ENCODE measurements at regions not wholly inside any gene's neighbourhood (a gene's known extent, or its start where the extent isn't known, plus 50 kb on each side); places are given as distances from the start of the nearest gene placed in this dataset.

GRCh38 chr1:192713921-192714320 lies 78.0 kb downstream of the RGS13 start:
- no peak overlapping the region for H3K4me3 ChIP-seq
- no peaks in the 10 kb centered on the region for H3K4me1 ChIP-seq
- peak; percentile 41 for ATAC-seq
- H3K9me3 ChIP-seq, result peaks cover 0 to 4% of the 10 kb centered on the region in 2 donors
- H3K27me3 ChIP-seq, result no peaks in the 10 kb centered on the region
- no peak overlapping the region for H3K27ac ChIP-seq
- intact Hi-C loops (cut with DNase I), result no loop called here
- no peak for DNase-seq
- no peaks in the 10 kb centered on the region for H3K36me3 ChIP-seq
- no peak for TF ChIP-seq CTCF (IDR thresholded peaks at IDR 0.05)

GRCh38 chr1:192724670-192725069 lies 84.2 kb upstream of the RGS2 start:
- Histone ChIP-seq H3K36me3 (no peaks in the 10 kb centered on the region), H3K27ac (no peak overlapping the region), H3K4me1 (no peaks in the 10 kb centered on the region), H3K4me3 (no peak overlapping the region), H3K9me3 (peaks cover 0 to 6% of the 10 kb centered on the region in 2 donors), H3K27me3 (no peaks in the 10 kb centered on the region)
- DNase-seq (no peak), ATAC-seq (no peak)
- no peak for TF ChIP-seq CTCF (IDR thresholded peaks at IDR 0.05)
- intact Hi-C loops (cut with DNase I), result no loop called here

GRCh38 chr1:192726820-192727504 lies 81.9 kb upstream of the RGS2 start:
- TF ChIP-seq CTCF (IDR thresholded peaks at IDR 0.05), result no peak
- DNase-seq (no peak), ATAC-seq (no peak)
- no peaks in the 10 kb centered on the region for H3K4me1 ChIP-seq
- no peak overlapping the region for H3K4me3 ChIP-seq
- no peaks in the 10 kb centered on the region for H3K9me3 ChIP-seq
- intact Hi-C loops (cut with DNase I), result no loop called here
- no peaks in the 10 kb centered on the region for H3K27me3 ChIP-seq
- no peaks in the 10 kb centered on the region for H3K36me3 ChIP-seq
- H3K27ac ChIP-seq, result no peak overlapping the region

- H3K36me3 ChIP-seq, result no peaks in the 10 kb centered on the region
- no peaks in the 10 kb centered on the region for H3K27me3 ChIP-seq
- no peak for TF ChIP-seq CTCF (IDR thresholded peaks at IDR 0.05)
- intact Hi-C loops (cut with DNase I), result no loop called here
- H3K27ac ChIP-seq, result no peak overlapping the region
- no peaks in the 10 kb centered on the region for H3K4me1 ChIP-seq
- no peak for DNase-seq
- no peak for ATAC-seq
- no peaks in the 10 kb centered on the region for H3K9me3 ChIP-seq
- no peak overlapping the region for H3K4me3 ChIP-seq
Measured at GRCh38 chr1:192729500-192729899, 79.3 kb upstream of the RGS2 start.

- H3K27ac ChIP-seq, result no peak overlapping the region
- TF ChIP-seq CTCF (IDR thresholded peaks at IDR 0.05), result no peak
Measured at GRCh38 chr1:192730198-192730597, 78.6 kb upstream of the RGS2 start.

More at GRCh38 chr1:192730198-192730597, 78.6 kb upstream of the RGS2 start:
- DNase-seq, result peak in 2 of 4 donors; percentile 72 to 78
- Histone ChIP-seq H3K9me3 (no peaks in the 10 kb centered on the region), H3K36me3 (no peaks in the 10 kb centered on the region), H3K4me1 (no peaks in the 10 kb centered on the region), H3K27me3 (no peaks in the 10 kb centered on the region), H3K4me3 (no peak overlapping the region)
- no peak for ATAC-seq
- intact Hi-C loops (cut with DNase I), result no loop called here

All from left lung (tissue), 4 donors.